CD4-positive, alpha-beta memory T cell (primary cell): ENCODE measurements at regions not wholly inside any gene's neighbourhood (a gene's known extent, or its start where the extent isn't known, plus 50 kb on each side); places are given as distances from the start of the nearest gene placed in this dataset.
"Not testable (repeated sequence)": the region's sequence is repeated elsewhere in the genome, so short reads cannot be mapped to it uniquely, and the experiment has no call there.

ENCODE experiments used
- CTCF ChIA-PET: fragments of 350-600 bp; sonication (Branson Sonifier 250); formaldehyde crosslinking; loops from one replicate; lab custom pipeline; 2021; ENCODE audit warnings: inconsistent platforms; ENCODE audit not compliant: partially characterized antibody; lab: Charles Lee
- POLR2A ChIA-PET: fragments of 350-600 bp; sonication (Branson Sonifier 250); formaldehyde crosslinking; loops from one replicate; lab custom pipeline; 2021; ENCODE audit not compliant: partially characterized antibody; lab: Charles Lee
- DNase-seq, 5 donors: peaks; one replicate each; pipeline versions ENCODE4 v3.0.0 to v3.0.0-alpha.2; 2020 to 2022; ENCODE audit warnings: mixed read lengths in 1 of 5
- H3K27ac ChIP-seq: one replicate; pipeline ENCODE4 v1.7.0; 2013; ENCODE audit warnings: low read depth, low read length
- H3K27me3 ChIP-seq: 2 replicates; pipeline ENCODE4 v1.7.0; 2013; ENCODE audit warnings: mild to moderate bottlenecking, low read length, moderate library complexity; ENCODE audit not compliant: insufficient read depth
- H3K36me3 ChIP-seq: 2 replicates; pipeline ENCODE4 v1.7.0; 2013; ENCODE audit warnings: mild to moderate bottlenecking, low read length, moderate library complexity; ENCODE audit not compliant: insufficient read depth
- H3K4me1 ChIP-seq: 2 replicates; pipeline ENCODE4 v1.7.0; 2013; ENCODE audit warnings: mild to moderate bottlenecking, low read length, moderate library complexity; ENCODE audit not compliant: insufficient read depth
- H3K4me3 ChIP-seq, 2 donors: one replicate each; pipeline ENCODE4 v1.7.0; 2013; ENCODE audit warnings: low read length in 2 of 2, mild to moderate bottlenecking in 1 of 2
- H3K9me3 ChIP-seq, 2 donors: one replicate each; pipeline ENCODE4 v1.7.0; 2013; ENCODE audit warnings: low read length in 2 of 2, control low read depth in 1 of 2; ENCODE audit not compliant: control insufficient read depth in 1 of 2
- H3K27ac Mint-ChIP-seq, 7 donors: one replicate each; pipeline ENCODE4 v1.8.0; 2020 to 2021; ENCODE audit warnings: mixed read lengths in 7 of 7, mild to moderate bottlenecking in 6 of 7, inconsistent platforms in 3 of 7, moderate library complexity in 3 of 7
- H3K27me3 Mint-ChIP-seq, 2 donors: one replicate each; pipeline ENCODE4 v1.8.0; 2020 to 2021; ENCODE audit warnings: mixed read lengths in 2 of 2
- H3K36me3 Mint-ChIP-seq, 2 donors: one replicate each; pipeline ENCODE4 v1.8.0; 2020 to 2021; ENCODE audit warnings: mixed read lengths in 2 of 2, inconsistent platforms in 1 of 2, mild to moderate bottlenecking in 1 of 2
- H3K4me1 Mint-ChIP-seq, 4 donors: one replicate each; pipeline ENCODE4 v1.8.0; 2020 to 2021; ENCODE audit warnings: mixed read lengths in 4 of 4, mild to moderate bottlenecking in 1 of 4
- H3K4me3 Mint-ChIP-seq, 8 donors: one replicate each; pipeline ENCODE4 v1.8.0; 2020 to 2021; ENCODE audit warnings: mixed read lengths in 8 of 8, mild to moderate bottlenecking in 7 of 8, moderate library complexity in 6 of 8, inconsistent platforms in 3 of 8
- H3K9me3 Mint-ChIP-seq, 8 donors: one replicate each; pipeline ENCODE4 v1.8.0; 2020 to 2021; ENCODE audit warnings: mixed read lengths in 8 of 8, mild to moderate bottlenecking in 5 of 8, inconsistent platforms in 3 of 8, moderate library complexity in 1 of 8
- intact Hi-C: fragments of 100-400 bp; cut with micrococcal nuclease; formaldehyde crosslinking; loops from one replicate; pipeline ENCODE4 v1.15.1; 2023

GRCh38 chr5:9752670-9753069, 122.5 kb upstream of the TAS2R1 start:
- H3K27me3 Mint-ChIP-seq, H3K36me3 ChIP-seq, POLR2A ChIA-PET, H3K4me1 Mint-ChIP-seq, H3K36me3 Mint-ChIP-seq, CTCF ChIA-PET, H3K27me3 ChIP-seq, H3K4me1 ChIP-seq, H3K27ac Mint-ChIP-seq, intact Hi-C loops, DNase-seq, H3K4me3 Mint-ChIP-seq, H3K4me3 ChIP-seq, H3K9me3 ChIP-seq, H3K27ac ChIP-seq: not testable (repeated sequence)
- peaks cover 2 to 19% (median 6%) of the 10 kb centered on the region in 8 donors for H3K9me3 Mint-ChIP-seq

- intact Hi-C loops, result no loop called here
- POLR2A ChIA-PET, result no interaction called here
- Mint-ChIP-seq H3K27me3 (no peaks in the 10 kb centered on the region), H3K36me3 (no peaks in the 10 kb centered on the region), H3K9me3 (peaks cover 0 to 13% (median 8%) of the 10 kb centered on the region in 8 donors), H3K27ac (no peak overlapping the region), H3K4me3 (no peak overlapping the region), H3K4me1 (no peaks in the 10 kb centered on the region)
- CTCF ChIA-PET, result no interaction called here
- no peaks in the 10 kb centered on the region for H3K36me3 ChIP-seq
- H3K27me3 ChIP-seq, result no peaks in the 10 kb centered on the region
- H3K27ac ChIP-seq, result no peak overlapping the region
- DNase-seq, result no peak
- no peak overlapping the region for H3K4me3 ChIP-seq
- H3K4me1 ChIP-seq, result no peaks in the 10 kb centered on the region
- H3K9me3 ChIP-seq, result no peaks in the 10 kb centered on the region
Measured at GRCh38 chr5:9743507-9743906, 113.4 kb upstream of the TAS2R1 start.

GRCh38 chr5:9742848-9743247, 112.7 kb upstream of the TAS2R1 start:
- peaks cover 0 to 12% (median 8%) of the 10 kb centered on the region in 8 donors for H3K9me3 Mint-ChIP-seq
- Histone ChIP-seq H3K36me3 (no peaks in the 10 kb centered on the region), H3K27me3 (no peaks in the 10 kb centered on the region), H3K4me1 (no peaks in the 10 kb centered on the region), H3K27ac (no peak overlapping the region), H3K4me3 (no peak overlapping the region), H3K9me3 (no peaks in the 10 kb centered on the region)
- ChIA-PET CTCF (no interaction called here), POLR2A (no interaction called here)
- H3K4me1 Mint-ChIP-seq, result no peaks in the 10 kb centered on the region
- no peak overlapping the region for H3K4me3 Mint-ChIP-seq
- H3K27me3 Mint-ChIP-seq, result no peaks in the 10 kb centered on the region
- H3K27ac Mint-ChIP-seq, result no peak overlapping the region
- intact Hi-C loops, result no loop called here
- H3K36me3 Mint-ChIP-seq, result no peaks in the 10 kb centered on the region
- no peak for DNase-seq

GRCh38 chr5:9739135-9739534, 109.0 kb upstream of the TAS2R1 start:
- Mint-ChIP-seq H3K27me3 (no peaks in the 10 kb centered on the region), H3K27ac (no peak overlapping the region), H3K4me3 (no peak overlapping the region)

GRCh38 chr5:9737265-9737664, 107.1 kb upstream of the TAS2R1 start:
- H3K9me3 Mint-ChIP-seq, result peaks cover 0 to 5% (median under 1%) of the 10 kb centered on the region in 8 donors

More at GRCh38 chr5:9739135-9739534, 109.0 kb upstream of the TAS2R1 start:
- no peak for DNase-seq
- Mint-ChIP-seq H3K9me3 (peaks cover 0 to 7% (median 2%) of the 10 kb centered on the region in 8 donors), H3K4me1 (no peaks in the 10 kb centered on the region), H3K36me3 (no peaks in the 10 kb centered on the region)
- H3K36me3 ChIP-seq, result no peaks in the 10 kb centered on the region
- intact Hi-C loops, result no loop called here
- H3K4me3 ChIP-seq, result no peak overlapping the region
- ChIA-PET POLR2A (no interaction called here), CTCF (no interaction called here)
- no peak overlapping the region for H3K27ac ChIP-seq
- no peaks in the 10 kb centered on the region for H3K9me3 ChIP-seq
- H3K27me3 ChIP-seq, result no peaks in the 10 kb centered on the region
- no peaks in the 10 kb centered on the region for H3K4me1 ChIP-seq

GRCh38 chr5:9733486-9733885, 103.3 kb upstream of the TAS2R1 start:
- Mint-ChIP-seq H3K27me3 (no peaks in the 10 kb centered on the region), H3K4me1 (no peaks in the 10 kb centered on the region), H3K9me3 (peaks cover 0 to 8% (median 2%) of the 10 kb centered on the region in 8 donors), H3K27ac (no peak overlapping the region), H3K36me3 (no peaks in the 10 kb centered on the region), H3K4me3 (no peak overlapping the region)
- Histone ChIP-seq H3K27me3 (no peaks in the 10 kb centered on the region), H3K4me1 (no peaks in the 10 kb centered on the region), H3K36me3 (no peaks in the 10 kb centered on the region), H3K9me3 (no peaks in the 10 kb centered on the region), H3K27ac (no peak overlapping the region), H3K4me3 (no peak overlapping the region)
- POLR2A ChIA-PET, result no interaction called here
- DNase-seq, result no peak
- CTCF ChIA-PET, result no interaction called here
- intact Hi-C loops, result no loop called here

More at GRCh38 chr5:9737265-9737664, 107.1 kb upstream of the TAS2R1 start:
- ChIA-PET POLR2A (no interaction called here), CTCF (no interaction called here)
- no peak for DNase-seq
- no peaks in the 10 kb centered on the region for H3K27me3 ChIP-seq
- H3K27ac ChIP-seq, result no peak overlapping the region
- H3K36me3 ChIP-seq, result no peaks in the 10 kb centered on the region
- H3K9me3 ChIP-seq, result no peaks in the 10 kb centered on the region
- Mint-ChIP-seq H3K4me1 (no peaks in the 10 kb centered on the region), H3K36me3 (no peaks in the 10 kb centered on the region), H3K4me3 (peak overlapping the region in 1 of 8 donors; percentile 38), H3K27ac (no peak overlapping the region), H3K27me3 (no peaks in the 10 kb centered on the region)
- intact Hi-C loops, result no loop called here
- H3K4me3 ChIP-seq, result no peak overlapping the region
- H3K4me1 ChIP-seq, result no peaks in the 10 kb centered on the region

GRCh38 chr5:9731159-9731558, 101.0 kb upstream of the TAS2R1 start:
- H3K36me3 Mint-ChIP-seq, result no peaks in the 10 kb centered on the region
- CTCF ChIA-PET, result no interaction called here
- H3K27me3 ChIP-seq, result no peaks in the 10 kb centered on the region

GRCh38 chr5:9728261-9728660, 98.1 kb upstream of the TAS2R1 start:
- peaks cover 0 to 8% (median 5%) of the 10 kb centered on the region in 8 donors for H3K9me3 Mint-ChIP-seq
- DNase-seq, result no peak
- Histone ChIP-seq H3K27me3 (no peaks in the 10 kb centered on the region), H3K27ac (no peak overlapping the region), H3K4me3 (no peak overlapping the region), H3K36me3 (no peaks in the 10 kb centered on the region), H3K4me1 (no peaks in the 10 kb centered on the region), H3K9me3 (no peaks in the 10 kb centered on the region)
- H3K27me3 Mint-ChIP-seq, result no peaks in the 10 kb centered on the region
- ChIA-PET POLR2A (no interaction called here), CTCF (no interaction called here)
- no peaks in the 10 kb centered on the region for H3K36me3 Mint-ChIP-seq
- intact Hi-C loops, result no loop called here
- H3K4me3 Mint-ChIP-seq, result no peak overlapping the region
- no peak overlapping the region for H3K27ac Mint-ChIP-seq
- H3K4me1 Mint-ChIP-seq, result no peaks in the 10 kb centered on the region

More at GRCh38 chr5:9731159-9731558, 101.0 kb upstream of the TAS2R1 start:
- Histone ChIP-seq H3K27ac (no peak overlapping the region), H3K36me3 (no peaks in the 10 kb centered on the region), H3K4me3 (no peak overlapping the region), H3K4me1 (no peaks in the 10 kb centered on the region), H3K9me3 (no peaks in the 10 kb centered on the region)
- no peaks in the 10 kb centered on the region for H3K27me3 Mint-ChIP-seq
- no peak overlapping the region for H3K27ac Mint-ChIP-seq
- peaks cover 0 to 9% (median 5%) of the 10 kb centered on the region in 8 donors for H3K9me3 Mint-ChIP-seq
- POLR2A ChIA-PET, result no interaction called here
- intact Hi-C loops, result no loop called here
- DNase-seq, result no peak
- no peaks in the 10 kb centered on the region for H3K4me1 Mint-ChIP-seq
- no peak overlapping the region for H3K4me3 Mint-ChIP-seq
